ENCODE measurements at regions not wholly inside any gene's neighbourhood (a gene's known extent, or its start where the extent isn't known, plus 50 kb on each side); places are given as distances from the start of the nearest gene placed in this dataset.
"Not testable (repeated sequence)": the region's sequence is repeated elsewhere in the genome, so short reads cannot be mapped to it uniquely, and the experiment has no call there.

DNA sequence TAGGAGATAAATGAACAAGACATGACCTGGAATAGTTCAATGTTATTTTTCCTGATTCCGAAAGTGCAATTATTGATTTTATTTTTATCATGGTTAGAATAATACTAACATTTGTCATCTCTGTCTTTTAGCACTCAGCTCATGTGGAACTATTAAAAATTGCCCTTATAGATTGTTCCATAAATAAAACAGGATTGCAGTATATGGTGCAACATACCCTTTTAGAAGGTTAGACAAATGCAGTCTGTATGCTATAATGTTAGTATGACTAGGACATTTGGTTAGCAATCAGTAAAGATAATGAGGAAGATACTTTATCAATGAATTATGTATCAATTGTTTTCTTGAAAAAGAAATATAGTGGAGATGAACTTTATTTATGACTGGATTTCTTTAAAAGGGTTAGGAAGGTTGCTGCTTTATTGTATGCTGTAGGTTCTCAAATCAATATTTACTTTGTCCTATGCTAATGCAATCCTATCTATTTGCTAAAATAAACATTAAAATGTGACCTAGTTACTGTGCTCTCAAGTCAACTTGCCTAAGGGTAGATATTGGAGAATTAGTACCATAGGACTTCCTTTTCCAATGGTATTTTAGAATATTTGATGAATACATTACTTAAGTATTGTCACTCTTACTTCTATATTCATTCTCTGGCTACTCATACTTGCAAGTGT lies 348.9 kb upstream of the ISL1 start:
- peak; percentile 23 for DNase-seq

DNA sequence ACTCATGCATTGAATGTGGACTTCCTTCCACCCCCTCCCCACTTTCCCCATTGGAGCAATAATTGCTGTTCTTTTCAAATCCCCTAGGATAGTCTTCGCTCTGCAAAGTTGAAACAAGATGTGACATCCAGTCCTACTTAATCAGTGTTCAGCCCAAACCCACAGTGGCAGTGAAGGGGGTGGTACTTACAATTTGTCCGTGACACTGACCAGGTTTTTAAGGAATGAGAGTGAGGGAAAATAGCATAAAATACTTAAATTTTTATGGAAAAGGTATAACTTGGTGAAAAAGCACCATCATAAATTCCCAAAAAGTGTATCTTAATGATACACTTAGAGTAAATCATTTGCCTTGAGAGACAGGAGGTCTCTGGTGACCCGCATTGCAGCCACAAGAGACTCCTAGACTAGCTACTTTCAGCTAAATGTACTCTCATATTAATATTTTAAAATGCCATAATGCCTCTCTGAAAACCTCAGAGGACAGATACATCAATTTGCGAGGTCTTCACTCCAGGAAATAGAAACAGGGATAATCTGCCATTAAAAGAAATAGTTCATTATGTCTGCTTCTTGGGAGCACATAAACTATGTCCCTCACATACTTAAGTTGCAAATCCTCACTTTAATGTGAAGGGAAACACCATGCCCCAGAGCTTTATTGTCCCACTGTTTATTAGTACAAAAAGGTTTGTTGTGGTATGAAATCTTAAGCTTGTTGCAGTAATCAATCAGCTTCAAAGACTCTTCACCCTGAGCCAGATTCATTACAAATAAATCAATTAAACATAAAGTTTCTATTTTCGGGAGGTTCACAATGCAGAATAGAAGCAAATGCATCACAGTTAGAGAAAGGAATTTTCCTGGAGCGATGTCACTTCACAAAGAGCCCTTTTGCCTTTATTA lies 343.6 kb upstream of the ISL1 start:
- DNase-seq = no peak

DNA sequence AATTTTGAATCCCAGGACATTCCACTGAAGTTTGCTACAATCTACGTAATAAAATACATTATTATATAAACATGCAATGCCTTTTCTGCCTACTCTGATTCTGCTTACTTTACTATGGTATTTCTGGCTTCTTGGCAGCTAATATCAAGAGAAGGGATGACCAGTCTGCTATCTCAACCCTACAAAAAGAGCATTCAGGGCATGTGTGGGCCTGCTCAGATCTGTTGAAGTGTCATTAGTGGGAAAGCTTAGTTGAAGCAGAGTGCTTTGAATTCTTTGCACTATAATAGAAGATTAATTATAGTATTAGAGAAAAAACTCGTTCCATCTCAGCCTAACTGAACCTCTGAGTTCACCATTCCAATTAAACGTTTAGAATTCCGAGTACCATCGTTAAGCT lies 339.5 kb upstream of the ISL1 start:
- no peak for DNase-seq

DNA sequence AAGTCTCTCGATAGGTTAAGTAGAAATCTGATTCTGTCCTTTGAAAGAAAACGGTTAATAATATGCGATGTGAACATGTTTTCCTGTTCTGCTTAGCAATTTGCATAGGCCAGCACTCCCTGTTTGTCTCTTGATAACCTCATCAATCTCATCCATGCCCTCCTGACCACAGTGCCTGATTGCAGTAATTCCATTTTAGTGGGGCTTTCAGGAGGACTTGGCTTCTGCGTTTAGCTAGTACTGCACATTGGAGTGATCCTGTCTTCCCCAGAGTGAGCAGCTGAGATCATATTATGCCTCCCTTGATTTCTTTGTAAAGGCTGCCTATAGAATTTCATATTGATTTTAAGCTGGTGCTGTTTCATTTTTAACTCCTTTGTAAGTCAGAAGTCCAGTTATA lies 335.9 kb upstream of the ISL1 start:
- DNase-seq = no peak

DNA sequence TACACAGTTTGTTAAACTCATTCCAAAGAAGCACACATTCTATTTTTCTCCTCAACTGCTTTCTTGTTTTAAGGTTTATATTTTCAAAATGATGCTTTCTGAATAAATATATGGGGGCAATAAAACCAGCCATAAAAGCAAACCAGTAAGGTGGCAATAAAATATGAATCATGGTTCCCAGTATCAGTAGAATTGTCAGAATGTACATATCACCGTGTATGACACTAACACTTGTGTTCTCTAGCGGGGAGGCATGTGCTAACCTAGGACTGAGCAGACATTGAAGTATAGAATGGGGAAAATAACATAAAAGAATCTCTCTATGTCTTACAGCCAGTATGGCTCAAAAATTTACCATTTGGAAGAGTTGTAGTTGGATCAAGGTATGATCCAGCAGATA lies 329.9 kb upstream of the ISL1 start:
- DNase-seq = no peak

DNA sequence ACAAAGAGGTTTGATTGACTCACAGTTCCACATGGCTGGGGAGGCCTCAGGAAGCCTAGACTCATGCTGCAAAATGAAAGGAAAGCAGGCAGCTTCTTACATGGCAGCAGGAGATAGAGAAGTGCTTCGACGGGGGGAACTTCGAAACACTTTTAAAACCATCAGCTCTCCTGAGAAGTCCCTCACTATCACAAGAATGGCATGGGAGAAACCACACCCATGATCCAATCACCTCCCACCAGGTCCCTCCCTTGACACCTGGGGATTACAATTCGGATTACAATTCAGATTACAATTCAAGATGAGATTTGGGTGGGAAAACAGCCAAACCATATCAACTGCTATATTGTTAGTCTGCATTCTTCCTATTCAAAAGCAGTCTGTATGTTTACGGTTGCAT lies 322.3 kb upstream of the ISL1 start:
- no peak for DNase-seq

DNA sequence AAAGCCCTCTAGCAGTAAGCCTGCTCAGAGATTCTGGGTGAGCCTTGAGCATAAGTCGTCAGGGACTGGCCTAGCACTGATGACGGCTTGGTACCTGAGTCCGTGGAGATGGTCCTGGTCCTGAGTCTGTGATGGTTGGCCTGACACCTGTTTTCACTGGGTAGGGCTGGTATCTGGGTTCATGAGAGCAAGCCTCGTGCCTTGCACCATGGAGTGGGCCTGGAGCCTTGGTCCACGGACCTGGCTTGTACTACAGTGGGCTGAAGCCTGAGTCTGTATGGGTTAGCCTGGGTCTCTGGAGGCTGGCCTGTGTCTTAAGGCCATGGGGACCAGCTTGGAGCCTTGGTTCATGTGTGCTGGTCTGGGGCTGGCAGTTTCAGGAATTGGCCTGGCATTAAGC lies 310.3 kb upstream of the ISL1 start:
- DNase-seq = no peak

DNA sequence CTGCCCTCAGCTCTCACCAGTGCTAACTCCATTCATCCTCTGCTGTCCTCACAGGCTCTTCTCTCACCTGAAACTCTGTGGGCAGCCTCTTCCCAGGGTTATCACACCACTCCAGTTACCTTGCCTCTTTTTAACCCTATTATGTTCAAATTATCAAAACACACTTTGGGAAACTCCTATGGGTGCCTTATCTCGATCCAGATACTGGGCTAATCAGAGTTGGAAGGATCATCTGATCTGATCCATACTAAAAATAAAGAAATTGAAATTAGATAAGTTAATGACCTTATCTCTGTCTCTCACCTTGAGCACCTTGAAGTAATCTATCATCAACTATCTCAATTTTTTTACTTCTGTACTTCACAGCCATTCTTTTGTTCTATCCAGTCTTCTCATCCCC lies 300.5 kb upstream of the ISL1 start:
- no peak for DNase-seq

DNA sequence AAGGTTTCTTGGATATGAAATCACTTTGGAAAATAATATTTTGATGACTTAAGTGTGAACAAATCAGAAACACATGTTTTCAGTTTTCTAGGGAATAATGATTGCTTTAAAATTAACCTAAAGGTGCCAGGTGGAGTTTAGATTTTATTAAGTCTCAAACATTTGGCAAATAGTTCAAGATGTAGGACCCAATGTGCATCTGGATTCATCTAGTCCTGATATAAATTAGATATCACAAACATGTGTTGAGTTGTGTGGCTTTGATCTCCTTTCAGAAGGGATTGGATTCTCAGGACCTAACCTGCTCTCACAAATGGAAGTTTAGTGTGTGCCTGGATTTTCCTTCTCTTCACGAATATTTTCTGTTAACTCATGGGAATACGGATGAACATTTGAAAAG lies 291.4 kb upstream of the ISL1 start:
- no peak for DNase-seq

DNA sequence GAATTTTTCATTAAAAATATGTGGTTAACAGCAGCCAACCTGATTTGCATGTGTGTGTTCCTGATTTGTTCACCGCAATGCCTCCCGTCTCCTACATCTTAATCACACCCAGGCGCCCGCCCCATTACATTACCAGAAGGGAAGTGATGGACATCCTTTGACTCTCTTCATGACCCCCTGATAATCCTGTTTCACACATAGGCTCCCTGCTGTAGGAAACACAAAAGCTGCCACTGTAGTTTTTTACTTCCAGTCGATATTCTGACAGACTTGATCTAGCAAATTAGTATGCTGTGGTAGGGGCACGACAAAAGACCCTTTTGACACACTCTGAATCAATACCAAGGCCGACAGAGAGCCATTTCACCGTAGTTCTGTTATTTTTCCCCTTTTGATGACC lies 287.8 kb upstream of the ISL1 start:
- DNase-seq = no peak

DNA sequence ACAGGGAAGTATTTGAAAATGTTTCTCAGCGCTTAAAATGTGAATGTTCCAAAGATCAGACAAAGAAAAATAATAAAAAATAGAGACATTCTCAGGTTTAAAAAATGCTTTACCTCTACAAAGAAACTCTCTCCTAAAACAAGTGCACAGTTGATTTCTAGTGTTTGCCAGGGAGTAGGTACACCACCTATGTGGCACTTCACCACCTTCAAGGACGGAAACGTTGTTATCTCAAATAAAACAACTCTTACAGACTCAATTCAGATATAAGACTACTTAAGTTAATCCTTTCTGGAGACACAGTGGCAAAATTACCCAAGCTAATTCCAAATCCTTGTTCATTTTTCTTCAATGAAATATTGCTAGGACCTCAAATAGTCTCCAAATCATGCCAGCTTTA lies 286.4 kb upstream of the ISL1 start:
- DNase-seq = no peak

DNA sequence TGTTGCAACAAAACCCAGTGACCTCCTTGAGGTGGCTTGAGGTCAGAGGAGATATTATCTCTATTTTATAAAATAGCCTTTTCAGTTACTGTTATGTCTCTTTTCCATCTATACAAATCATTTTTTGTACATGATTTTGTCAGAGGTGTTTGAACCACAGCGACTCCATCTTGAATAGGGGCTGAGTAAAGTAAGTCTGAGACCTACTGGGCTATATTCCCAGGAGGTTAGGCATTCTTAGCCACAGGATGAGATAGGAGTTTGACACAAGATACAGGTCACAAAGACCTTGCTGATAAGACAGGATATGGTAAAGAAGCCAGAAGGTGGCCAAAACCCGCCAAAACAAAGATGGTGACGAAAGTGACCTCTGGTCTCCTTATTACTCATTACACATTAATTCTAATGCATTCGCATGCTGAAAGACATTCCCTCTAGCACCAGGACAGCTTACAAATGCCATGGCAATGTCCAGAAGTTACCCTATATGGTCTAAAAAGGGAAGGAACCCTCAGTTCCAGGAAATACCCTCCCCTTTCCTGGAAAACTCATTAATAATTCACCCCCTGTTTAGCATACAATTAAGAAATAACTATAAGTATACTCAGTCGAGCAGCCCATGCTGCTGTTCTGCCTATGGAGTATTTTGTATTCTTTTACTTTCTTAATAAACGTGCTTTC lies 283.9 kb upstream of the ISL1 start:
- no peak for DNase-seq

DNA sequence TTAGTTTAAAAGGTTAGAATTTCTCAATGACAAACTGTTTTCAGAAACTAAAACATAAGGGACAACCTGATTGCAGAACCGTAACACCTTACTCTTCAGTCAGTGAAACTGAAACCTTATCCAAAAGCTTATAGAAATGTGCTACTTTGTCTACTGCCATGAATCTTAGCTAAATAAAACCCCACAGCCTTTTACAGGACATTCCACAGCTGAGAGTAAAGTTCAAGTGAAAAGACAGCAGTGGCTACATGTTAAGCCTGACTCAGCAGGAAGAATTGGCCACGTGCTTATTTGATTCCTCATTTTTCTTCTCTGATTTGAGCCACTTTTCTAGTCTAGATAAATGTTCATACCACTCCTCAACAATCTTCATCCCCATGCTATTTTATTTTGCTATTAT lies 278.7 kb upstream of the ISL1 start:
- no peak for DNase-seq

DNA sequence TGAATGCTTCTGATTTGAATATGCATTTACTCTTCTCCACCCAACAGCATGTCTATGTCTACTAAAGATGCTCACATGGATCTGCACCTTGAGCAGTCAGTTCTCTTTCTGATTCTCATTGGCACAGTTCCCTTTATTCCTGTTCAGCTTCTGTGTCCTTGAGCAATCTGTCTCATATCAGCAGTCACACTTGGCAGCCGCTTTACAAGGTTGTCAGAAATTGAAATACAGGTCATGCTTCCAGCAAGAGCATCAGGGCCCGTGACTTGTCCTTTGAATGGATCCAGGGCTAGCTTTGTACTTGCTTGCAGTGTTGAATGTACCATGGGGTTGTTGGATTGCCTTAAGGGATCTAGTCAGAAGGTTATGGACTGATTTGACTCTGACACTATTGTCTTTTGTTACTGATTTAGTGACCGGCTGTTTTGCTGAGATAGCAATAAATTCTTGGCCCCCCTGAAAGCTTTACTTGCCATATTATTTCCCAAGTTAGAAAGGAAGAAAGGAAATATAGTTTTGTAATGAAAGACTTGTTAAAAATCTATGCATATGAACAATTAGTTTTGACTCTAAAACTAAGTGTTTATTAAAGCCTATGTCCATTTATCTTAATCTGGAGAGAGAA lies 273.4 kb upstream of the ISL1 start:
- DNase-seq = no peak

DNA sequence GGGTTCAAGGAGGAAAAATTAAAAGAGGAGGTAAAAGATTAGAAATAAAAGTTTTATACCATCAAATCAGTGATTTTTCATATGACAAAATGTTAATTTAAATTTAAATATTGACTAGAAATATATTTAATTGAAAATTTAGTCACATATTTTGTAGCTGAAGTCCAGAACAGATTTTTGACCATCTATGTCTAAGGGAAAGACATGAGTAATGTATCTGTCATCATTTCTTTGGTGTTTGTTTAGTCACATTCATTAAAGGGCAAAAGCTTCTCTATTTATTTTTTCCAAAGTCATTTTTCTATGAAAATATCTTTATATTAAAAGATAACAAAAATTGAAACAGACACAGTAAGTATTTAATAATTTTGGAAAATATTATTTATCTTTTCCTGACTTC lies 252.0 kb upstream of the ISL1 start:
- no peak for DNase-seq

DNA sequence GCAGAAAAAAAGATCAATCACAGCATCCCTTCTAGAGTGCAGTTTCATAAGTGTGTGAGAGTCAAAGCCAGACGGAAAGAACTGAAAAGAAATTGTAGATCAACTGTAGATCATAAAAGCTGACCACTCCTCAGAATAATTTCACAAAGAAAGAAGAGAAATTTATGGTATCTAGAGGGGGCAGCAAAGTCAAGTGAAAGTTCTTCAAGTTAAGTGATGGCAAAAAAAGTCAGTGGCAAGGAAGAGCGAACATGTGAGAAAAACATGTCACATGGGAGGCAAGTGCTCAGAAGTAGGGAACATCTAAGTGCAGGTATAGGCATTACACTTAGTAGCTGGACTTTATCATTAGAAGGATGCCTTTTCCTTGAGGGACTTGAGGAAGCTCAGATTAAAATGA lies 245.1 kb upstream of the ISL1 start:
- DNase-seq = no peak

DNA sequence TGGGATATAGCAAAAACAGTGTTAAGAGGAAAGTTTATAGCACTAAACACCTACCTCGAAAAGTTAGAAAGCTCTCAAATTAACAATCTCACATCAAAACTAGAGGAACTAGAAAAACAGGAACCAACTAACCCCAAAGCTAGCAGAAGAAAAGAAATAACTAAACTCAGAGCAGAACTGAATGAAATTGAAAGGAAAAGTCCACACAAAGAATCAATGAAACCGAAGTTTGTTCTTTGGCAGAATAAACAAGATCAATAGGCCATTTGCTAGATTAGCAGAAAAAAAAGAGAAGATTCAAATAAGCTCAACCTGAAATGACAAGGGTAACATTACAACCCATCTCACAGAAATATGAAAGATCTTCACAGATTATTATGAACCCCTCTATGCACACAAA lies 234.8 kb upstream of the ISL1 start:
- no peak for DNase-seq

DNA sequence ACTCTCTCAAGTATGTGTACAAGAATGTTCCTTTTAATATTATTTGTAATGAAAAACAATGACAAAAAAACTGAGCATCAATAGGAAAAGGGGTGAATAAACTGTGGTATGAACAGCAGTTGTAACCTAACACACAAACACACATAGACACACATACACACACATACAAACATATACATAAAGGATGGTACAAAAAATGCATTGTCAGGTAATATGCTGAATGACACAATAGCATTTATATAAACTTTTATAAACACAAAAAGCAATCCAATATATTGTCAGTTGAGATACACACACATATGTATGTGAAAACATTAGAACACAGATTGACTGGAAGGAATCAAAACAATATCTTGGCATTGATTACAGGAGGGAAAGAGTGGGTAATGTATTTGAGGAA lies 227.0 kb upstream of the ISL1 start:
- no peak for DNase-seq

DNA sequence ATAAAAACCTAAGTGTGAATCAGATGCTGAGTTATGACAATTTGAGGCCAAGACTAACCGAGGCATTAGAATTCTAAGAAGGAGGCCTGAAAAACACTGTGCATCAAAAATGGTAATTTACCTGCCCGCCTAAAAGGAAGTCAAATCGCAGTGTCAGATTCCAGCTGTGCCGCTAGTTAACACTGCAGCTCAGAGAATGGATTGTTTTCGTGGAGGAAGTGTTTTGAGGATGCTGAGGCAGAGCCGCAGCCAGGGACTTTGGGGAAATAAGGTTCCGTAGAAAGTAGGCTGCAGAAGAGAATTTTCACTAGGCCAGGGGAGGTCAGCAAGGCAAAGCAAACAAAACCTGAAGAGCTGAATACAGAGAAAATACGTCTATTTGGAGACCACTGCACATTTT lies 226.4 kb upstream of the ISL1 start:
- DNase-seq = no peak

DNA sequence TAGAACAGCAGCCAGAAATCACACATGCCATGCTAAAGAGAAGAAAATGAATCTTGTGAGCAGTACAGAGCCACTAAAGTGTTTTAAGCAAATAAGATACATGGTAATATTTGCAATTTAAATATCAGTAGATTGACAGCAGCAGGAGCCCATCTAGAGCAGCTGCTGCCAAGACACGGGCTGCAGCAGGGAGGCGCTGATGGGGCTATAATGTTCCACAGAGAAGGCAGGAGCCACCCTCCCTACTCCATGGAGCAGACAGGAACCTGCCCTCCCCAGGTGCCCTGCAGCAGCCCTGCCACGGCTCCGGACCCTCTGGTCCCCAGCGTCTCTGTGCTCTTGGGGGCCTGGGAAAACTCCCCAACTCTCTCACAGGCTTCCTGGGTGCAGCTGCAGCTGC lies 224.1 kb upstream of the ISL1 start:
- DNase-seq = no peak

DNA sequence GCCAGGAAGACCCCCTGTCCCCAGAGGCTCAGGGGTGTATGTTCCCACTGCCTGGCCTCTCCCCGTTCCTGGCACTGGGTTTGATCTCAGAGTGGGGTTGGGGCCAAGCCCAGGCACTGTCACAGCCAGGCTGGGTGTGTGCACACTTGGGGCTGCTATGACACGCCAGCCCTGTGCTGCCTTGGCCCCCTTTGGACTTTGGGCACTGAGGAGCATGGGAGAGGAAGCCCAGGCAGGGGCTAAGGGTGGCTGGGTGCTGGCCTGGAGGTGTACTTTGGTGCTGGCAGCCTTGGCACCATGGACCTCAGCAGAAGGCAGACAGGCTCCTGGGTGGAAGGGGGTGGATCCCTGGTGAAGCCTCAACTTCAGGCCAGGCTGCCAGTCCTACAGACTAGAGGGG lies 223.6 kb upstream of the ISL1 start:
- DNase-seq = no peak

DNA sequence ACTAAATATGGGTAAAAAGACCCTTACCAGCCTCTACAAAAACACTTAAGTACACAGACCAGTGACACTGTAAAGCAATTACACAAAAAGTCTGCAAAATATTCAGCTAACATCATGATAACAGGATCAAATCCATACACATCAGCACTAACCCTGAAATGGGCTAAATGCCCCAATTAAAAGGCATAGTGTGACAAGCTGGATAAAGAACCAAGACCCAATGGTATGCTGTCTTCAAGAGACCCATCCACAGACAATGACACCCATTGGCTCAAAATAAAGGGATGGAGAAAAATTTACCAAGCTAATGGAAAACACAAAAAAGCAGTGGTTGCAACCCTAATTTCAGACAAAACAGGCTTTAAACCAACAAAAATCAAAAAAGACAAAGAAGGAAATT lies 221.0 kb upstream of the ISL1 start:
- DNase-seq = no peak

DNA sequence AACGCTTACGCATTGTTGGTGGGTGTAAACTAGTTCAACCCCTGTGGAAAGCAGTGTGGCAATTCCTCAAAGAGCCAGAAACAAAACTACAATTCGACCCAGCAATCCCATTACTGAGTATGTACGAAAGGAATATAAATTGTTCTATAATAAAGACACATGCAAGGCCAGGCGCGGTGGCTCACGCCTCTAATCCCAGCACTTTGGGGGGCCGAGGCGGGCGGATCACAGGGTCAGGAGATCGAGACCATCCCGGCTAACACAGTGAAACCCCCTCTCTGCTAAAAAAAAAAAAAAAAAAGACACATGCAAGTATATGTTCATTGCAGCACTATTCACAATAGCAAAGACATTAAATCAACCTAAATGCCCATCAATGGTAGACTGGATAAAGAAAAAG lies 217.6 kb upstream of the ISL1 start:
- DNase-seq = not testable (repeated sequence)

Data from NCI-H2029 treated with DMSO at 0.1 percent for 48 hours (cell line).